Natural killer cell (primary cell): ENCODE measurements at regions not wholly inside any gene's neighbourhood (a gene's known extent, or its start where the extent isn't known, plus 50 kb on each side); places are given as distances from the start of the nearest gene placed in this dataset.

ENCODE experiments used
- ATAC-seq, 3 donors: fragments of 150-1000 bp in 2 of 3; fragments of 200-7000 bp in 1 of 3; cut with Tn5 transposase; 1 replicate in 1 of 3; 2 replicates in 2 of 3; pipeline ENCODE4 v1.10.0; 2021; ENCODE audit warnings: mild to moderate bottlenecking in 2 of 3, moderate library complexity in 2 of 3
- DNase-seq, 2 donors: peaks; one replicate each; pipeline versions ENCODE4 v3.0.0 to v3.0.0-alpha.2; 2013 to 2021; ENCODE audit warnings: mixed read lengths in 1 of 2
- H3K27ac ChIP-seq: one replicate; pipeline ENCODE4 v1.5.1; 2013; ENCODE audit warnings: mild to moderate bottlenecking, low read length
- H3K27me3 ChIP-seq: one replicate; pipeline ENCODE4 v1.6.1; 2013; ENCODE audit warnings: low read length; ENCODE audit not compliant: control insufficient read depth, insufficient read depth
- H3K36me3 ChIP-seq: one replicate; pipeline ENCODE4 v1.6.1; 2013; ENCODE audit warnings: low read length; ENCODE audit not compliant: control insufficient read depth, insufficient read depth
- H3K4me1 ChIP-seq: one replicate; pipeline ENCODE4 v1.6.1; 2013; ENCODE audit warnings: low read length; ENCODE audit not compliant: control insufficient read depth, insufficient read depth
- H3K4me3 ChIP-seq: one replicate; pipeline ENCODE4 v1.5.1; 2013; ENCODE audit warnings: low read length
- H3K9me3 ChIP-seq: one replicate; pipeline ENCODE4 v1.6.1; 2013; ENCODE audit warnings: low read length; ENCODE audit not compliant: control insufficient read depth, insufficient read depth
- H3K27ac Mint-ChIP-seq, 2 donors: one replicate each; pipeline ENCODE4 v1.8.0; 2022; ENCODE audit warnings: mild to moderate bottlenecking in 2 of 2, mixed read lengths in 2 of 2, moderate library complexity in 1 of 2
- H3K27me3 Mint-ChIP-seq, 2 donors: one replicate each; pipeline ENCODE4 v1.8.0; 2022; ENCODE audit warnings: low read depth in 2 of 2, mixed read lengths in 2 of 2
- H3K36me3 Mint-ChIP-seq: one replicate; pipeline ENCODE4 v1.8.0; 2022; ENCODE audit warnings: mixed read lengths
- H3K4me1 Mint-ChIP-seq, 2 donors: one replicate each; pipeline ENCODE4 v1.8.0; 2022; ENCODE audit warnings: mixed read lengths in 2 of 2
- H3K4me3 Mint-ChIP-seq: one replicate; pipeline ENCODE4 v1.8.0; 2022; ENCODE audit warnings: mild to moderate bottlenecking, moderate library complexity, mixed read lengths
- H3K9me3 Mint-ChIP-seq, 2 donors: one replicate each; pipeline ENCODE4 v1.8.0; 2022; ENCODE audit warnings: mixed read lengths in 2 of 2
- WGBS: methylation state at CpG from one replicate; pipeline ENCODE4 v1.1.7; 2013; ENCODE audit warnings: missing lambda C conversion rate; ENCODE audit not compliant: insufficient coverage; 5-methylcytosine and 5-hydroxymethylcytosine counted together
- intact Hi-C: fragments of 100-400 bp; cut with micrococcal nuclease; formaldehyde crosslinking; loops from one replicate; pipeline ENCODE4 v1.14.2; 2022
- TF ChIP-seq, protein P1 (sequence below): fragments of 200-600 bp; IDR thresholded peaks from one replicate; pipeline ENCODE4 v1.8.0; 2022; ENCODE audit warnings: antibody characterized with exemption

DNA sequence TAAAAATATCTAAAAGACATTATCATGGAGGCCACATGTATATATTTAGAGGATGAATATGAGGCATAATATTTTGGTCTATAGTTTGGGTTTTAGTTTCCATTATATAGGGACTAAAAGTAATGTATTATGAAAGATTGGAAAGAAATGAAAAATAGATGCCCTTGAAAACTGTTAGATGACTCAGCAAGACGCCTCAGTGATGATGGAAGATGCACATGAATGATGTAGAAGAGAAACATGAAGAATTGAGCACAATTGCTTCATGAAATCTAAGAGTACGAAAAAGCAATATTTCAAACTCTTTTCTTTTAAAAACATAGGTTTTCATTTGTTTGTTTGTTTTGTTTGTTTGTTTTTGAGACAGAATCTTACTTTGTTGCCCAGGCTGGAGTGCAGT is 89.8 kb downstream of the ARL4A start:
- no peaks in the 10 kb centered on the region for H3K9me3 ChIP-seq
- no peaks in the 10 kb centered on the region for H3K4me1 Mint-ChIP-seq
- H3K27ac Mint-ChIP-seq: no peak overlapping the region
- no peaks in the 10 kb centered on the region for H3K4me1 ChIP-seq
- no peaks in the 10 kb centered on the region for H3K36me3 Mint-ChIP-seq
- TF ChIP-seq, protein P1, sequence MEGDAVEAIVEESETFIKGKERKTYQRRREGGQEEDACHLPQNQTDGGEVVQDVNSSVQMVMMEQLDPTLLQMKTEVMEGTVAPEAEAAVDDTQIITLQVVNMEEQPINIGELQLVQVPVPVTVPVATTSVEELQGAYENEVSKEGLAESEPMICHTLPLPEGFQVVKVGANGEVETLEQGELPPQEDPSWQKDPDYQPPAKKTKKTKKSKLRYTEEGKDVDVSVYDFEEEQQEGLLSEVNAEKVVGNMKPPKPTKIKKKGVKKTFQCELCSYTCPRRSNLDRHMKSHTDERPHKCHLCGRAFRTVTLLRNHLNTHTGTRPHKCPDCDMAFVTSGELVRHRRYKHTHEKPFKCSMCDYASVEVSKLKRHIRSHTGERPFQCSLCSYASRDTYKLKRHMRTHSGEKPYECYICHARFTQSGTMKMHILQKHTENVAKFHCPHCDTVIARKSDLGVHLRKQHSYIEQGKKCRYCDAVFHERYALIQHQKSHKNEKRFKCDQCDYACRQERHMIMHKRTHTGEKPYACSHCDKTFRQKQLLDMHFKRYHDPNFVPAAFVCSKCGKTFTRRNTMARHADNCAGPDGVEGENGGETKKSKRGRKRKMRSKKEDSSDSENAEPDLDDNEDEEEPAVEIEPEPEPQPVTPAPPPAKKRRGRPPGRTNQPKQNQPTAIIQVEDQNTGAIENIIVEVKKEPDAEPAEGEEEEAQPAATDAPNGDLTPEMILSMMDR: no peak
- intact Hi-C loops: no loop called here
- no peaks in the 10 kb centered on the region for H3K36me3 ChIP-seq
- H3K4me3 Mint-ChIP-seq: no peak overlapping the region
- H3K4me3 ChIP-seq: no peak overlapping the region
- no peaks in the 10 kb centered on the region for H3K27me3 ChIP-seq
- no peak overlapping the region for H3K27ac ChIP-seq
- DNase-seq (no peak), ATAC-seq (no peak)
- WGBS: 79% methylated on average over 1 of the region's 2 CpGs
- peaks cover 2% of the 10 kb centered on the region in 2 donors for H3K27me3 Mint-ChIP-seq
- H3K9me3 Mint-ChIP-seq: peaks cover 0 to 2% of the 10 kb centered on the region in 2 donors

DNA sequence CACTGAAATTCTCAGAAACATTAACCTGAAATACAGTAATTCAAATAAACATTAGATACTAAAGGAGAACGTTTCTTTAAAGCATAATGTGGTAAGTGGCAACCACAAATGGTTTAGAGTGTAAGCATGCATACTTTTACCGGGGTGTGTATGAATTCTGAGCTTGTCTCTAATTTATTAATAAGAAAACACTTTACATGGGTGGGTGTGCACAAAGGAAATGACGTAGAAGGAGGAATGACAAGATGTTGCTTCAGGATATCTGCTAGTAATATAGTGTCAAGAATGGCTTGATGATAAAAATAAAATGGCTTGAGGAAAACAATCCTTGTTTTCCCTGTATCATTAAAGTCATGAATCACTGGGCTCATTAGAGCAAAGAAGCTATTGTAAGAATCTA is 92.5 kb downstream of the ARL4A start:
- TF ChIP-seq, protein P1: no peak
- ATAC-seq (no peak), DNase-seq (no peak)
- H3K27ac ChIP-seq: no peak overlapping the region
- Mint-ChIP-seq H3K4me3 (no peak overlapping the region), H3K9me3 (no peaks in the 10 kb centered on the region), H3K4me1 (no peaks in the 10 kb centered on the region), H3K27ac (no peak overlapping the region), H3K36me3 (no peaks in the 10 kb centered on the region), H3K27me3 (peaks cover 0 to 2% of the 10 kb centered on the region in 2 donors)
- H3K27me3 ChIP-seq: no peaks in the 10 kb centered on the region
- no peaks in the 10 kb centered on the region for H3K4me1 ChIP-seq
- intact Hi-C loops: no loop called here
- 78% methylated on average over 1 of the region's 3 CpGs for WGBS
- no peaks in the 10 kb centered on the region for H3K36me3 ChIP-seq
- H3K4me3 ChIP-seq: no peak overlapping the region
- H3K9me3 ChIP-seq: no peaks in the 10 kb centered on the region

DNA sequence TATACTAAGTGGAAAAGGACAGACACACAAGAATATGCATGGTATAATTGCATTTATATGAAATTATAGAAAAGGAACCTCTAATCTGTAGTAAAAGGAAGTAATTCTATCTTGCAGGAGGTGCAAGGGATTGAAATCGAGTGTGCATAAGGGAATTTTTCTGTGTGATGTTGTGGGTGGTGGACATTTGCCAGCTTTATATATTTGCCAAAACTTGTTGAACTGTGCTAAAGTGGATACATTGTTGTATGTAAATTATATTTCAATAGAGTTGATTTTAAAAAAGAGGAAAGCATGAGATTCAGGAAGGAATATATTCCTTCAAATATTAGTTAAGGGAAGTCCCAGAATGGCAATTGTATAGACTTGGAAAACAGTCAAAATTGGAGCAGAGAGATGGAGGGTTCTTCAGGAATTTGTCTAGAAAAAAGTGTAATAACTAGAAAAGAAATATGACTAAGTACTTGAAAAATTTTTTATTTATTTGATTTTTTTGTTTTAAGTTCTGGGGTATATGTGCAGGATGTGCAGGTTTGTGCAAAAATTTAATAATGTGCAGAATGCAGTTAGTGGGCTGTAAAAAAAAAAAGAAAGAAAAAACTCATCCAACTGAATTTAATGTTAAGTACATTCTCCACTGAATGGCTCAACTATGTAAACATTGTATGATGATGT is 96.1 kb downstream of the ARL4A start:
- 71% methylated on average over 1 of the region's 1 CpG for WGBS
- H3K27me3 ChIP-seq: no peaks in the 10 kb centered on the region
- H3K4me1 ChIP-seq: no peaks in the 10 kb centered on the region
- DNase-seq (no peak), ATAC-seq (no peak)
- H3K27ac Mint-ChIP-seq: no peak overlapping the region
- H3K4me3 Mint-ChIP-seq: no peak overlapping the region
- peaks cover 0 to 2% of the 10 kb centered on the region in 2 donors for H3K27me3 Mint-ChIP-seq
- H3K36me3 ChIP-seq: no peaks in the 10 kb centered on the region
- H3K27ac ChIP-seq: no peak overlapping the region
- H3K4me1 Mint-ChIP-seq: no peaks in the 10 kb centered on the region
- H3K4me3 ChIP-seq: no peak overlapping the region
- TF ChIP-seq, protein P1: no peak
- no peaks in the 10 kb centered on the region for H3K9me3 Mint-ChIP-seq
- intact Hi-C loops: no loop called here
- no peaks in the 10 kb centered on the region for H3K9me3 ChIP-seq
- H3K36me3 Mint-ChIP-seq: no peaks in the 10 kb centered on the region

DNA sequence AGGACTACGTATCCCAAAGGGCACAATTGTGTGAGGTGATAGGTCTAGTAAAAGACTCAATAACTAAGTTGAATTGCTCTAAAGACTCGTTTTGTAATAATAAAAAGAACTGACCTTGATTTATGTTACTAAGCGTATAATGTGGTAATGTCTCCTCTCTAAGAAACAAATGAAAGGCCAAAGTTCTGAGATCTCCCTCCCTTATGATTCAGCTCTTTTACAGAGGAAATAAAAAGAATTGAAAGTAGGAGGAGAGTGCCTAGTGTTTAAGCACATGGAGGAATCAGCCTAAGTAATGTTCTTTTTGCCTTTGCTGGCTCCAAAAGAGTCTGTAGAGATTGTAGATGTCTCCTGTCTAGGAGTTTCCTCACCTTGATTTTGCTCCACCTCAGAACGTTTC is 98.0 kb downstream of the ARL4A start:
- no peaks in the 10 kb centered on the region for H3K36me3 Mint-ChIP-seq
- no peak overlapping the region for H3K27ac ChIP-seq
- 100% methylated on average over 2 of the region's 4 CpGs for WGBS
- intact Hi-C loops: no loop called here
- DNase-seq (no peak), ATAC-seq (no peak)
- H3K9me3 Mint-ChIP-seq: no peaks in the 10 kb centered on the region
- H3K4me3 Mint-ChIP-seq: no peak overlapping the region
- TF ChIP-seq, protein P1: no peak
- no peaks in the 10 kb centered on the region for H3K36me3 ChIP-seq
- H3K27me3 Mint-ChIP-seq: no peaks in the 10 kb centered on the region
- H3K4me3 ChIP-seq: no peak overlapping the region
- H3K9me3 ChIP-seq: no peaks in the 10 kb centered on the region
- no peaks in the 10 kb centered on the region for H3K27me3 ChIP-seq
- H3K4me1 ChIP-seq: no peaks in the 10 kb centered on the region
- H3K27ac Mint-ChIP-seq: no peak overlapping the region
- H3K4me1 Mint-ChIP-seq: no peaks in the 10 kb centered on the region
